T-cell (primary cell): ENCODE measurements at regions not wholly inside any gene's neighbourhood (a gene's known extent, or its start where the extent isn't known, plus 50 kb on each side); places are given as distances from the start of the nearest gene placed in this dataset.

Experiments used
- ATAC-seq, 4 experiments: fragments of 200-7000 bp in 3 of 4; fragments of 150-1000 bp in 1 of 4; cut with Tn5 transposase; replicated peaks in 1 of 4; 1 replicate in 3 of 4; 2 replicates in 1 of 4; pipeline ENCODE4 v1.10.0; 2021; ENCODE audit warnings: moderate library complexity in 3 of 4, mild to moderate bottlenecking in 2 of 4, moderate number of reproducible peaks in 1 of 4
- CTCF ChIA-PET, 2 donors: fragments of 300-600 bp; sonication (Branson Sonifier 250); formaldehyde crosslinking; loops; one replicate each; lab custom pipeline; 2022; ENCODE audit warnings: antibody characterized with exemption in 2 of 2; lab: Charles Lee
- POLR2A ChIA-PET, 2 donors: fragments of 300-600 bp; sonication (Branson Sonifier 250); formaldehyde crosslinking; loops; one replicate each; lab custom pipeline; 2022; ENCODE audit warnings: antibody characterized with exemption in 2 of 2; lab: Charles Lee
- DNase-seq, 35 experiments: peaks; one replicate each; pipeline versions ENCODE4 v3.0.0 to v3.0.0-alpha.2; 2013 to 2023
- H3K27ac ChIP-seq: one replicate; pipeline ENCODE4 v1.5.1; 2013; ENCODE audit warnings: low read length
- H3K27me3 ChIP-seq, 2 experiments: replicated peaks in 1 of 2; 1 replicate in 1 of 2; 2 replicates in 1 of 2; pipeline versions ENCODE4 v1.6.1 to v1.7.0; 2013; ENCODE audit warnings: low read length in 1 of 2, mixed read lengths in 1 of 2; ENCODE audit not compliant: control insufficient read depth in 2 of 2, insufficient read depth in 2 of 2; ENCODE audit errors: extremely low read depth in 1 of 2
- H3K36me3 ChIP-seq, 2 donors: 1 replicate in 1 of 2; 2 replicates in 1 of 2; pipeline versions ENCODE4 v1.6.1 to v1.7.0; 2013; ENCODE audit warnings: low read length in 1 of 2; ENCODE audit not compliant: control insufficient read depth in 2 of 2, insufficient read depth in 1 of 2; ENCODE audit errors: extremely low read depth in 1 of 2
- H3K4me1 ChIP-seq, 2 experiments: 1 replicate in 1 of 2; 2 replicates in 1 of 2; pipeline versions ENCODE4 v1.6.1 to v1.7.0; 2013; ENCODE audit warnings: low read length in 2 of 2, mixed read lengths in 1 of 2; ENCODE audit not compliant: insufficient read depth in 2 of 2, control insufficient read depth in 1 of 2; ENCODE audit errors: extremely low read depth in 1 of 2
- H3K4me3 ChIP-seq, 2 donors: 1 replicate in 1 of 2; 2 replicates in 1 of 2; pipeline versions ENCODE4 v1.5.1 to v1.7.0; 2013; ENCODE audit warnings: mild to moderate bottlenecking in 2 of 2, low read length in 1 of 2, moderate library complexity in 1 of 2; ENCODE audit not compliant: control insufficient read depth in 1 of 2; ENCODE audit errors: extremely low read depth in 1 of 2
- H3K9me3 ChIP-seq: 2 replicates; pipeline ENCODE4 v1.7.0; 2013
- H3K27ac Mint-ChIP-seq, 2 donors: one replicate each; pipeline ENCODE4 v1.8.0; 2020 to 2021; ENCODE audit warnings: mild to moderate bottlenecking in 2 of 2, mixed read lengths in 2 of 2
- H3K27me3 Mint-ChIP-seq, 2 donors: one replicate each; pipeline ENCODE4 v1.8.0; 2021 to 2022; ENCODE audit warnings: mixed read lengths in 2 of 2
- H3K36me3 Mint-ChIP-seq: one replicate; pipeline ENCODE4 v1.8.0; 2021; ENCODE audit warnings: mixed read lengths
- H3K4me1 Mint-ChIP-seq, 3 donors: one replicate each; pipeline ENCODE4 v1.8.0; 2020 to 2022; ENCODE audit warnings: mixed read lengths in 3 of 3, mild to moderate bottlenecking in 1 of 3
- H3K4me3 Mint-ChIP-seq, 3 donors: one replicate each; pipeline ENCODE4 v1.8.0; 2020 to 2022; ENCODE audit warnings: mild to moderate bottlenecking in 3 of 3, mixed read lengths in 3 of 3, moderate library complexity in 3 of 3
- H3K9me3 Mint-ChIP-seq, 3 donors: one replicate each; pipeline ENCODE4 v1.8.0; 2020 to 2022; ENCODE audit warnings: mixed read lengths in 3 of 3
- WGBS: methylation state at CpG from one replicate; pipeline ENCODE4 v1.1.5; 2013; ENCODE audit warnings: missing lambda C conversion rate; ENCODE audit not compliant: insufficient coverage; 5-methylcytosine and 5-hydroxymethylcytosine counted together

- POLR2A ChIA-PET, result no interaction called here
- no peak overlapping the region for H3K27ac ChIP-seq
- no peaks in the 10 kb centered on the region for H3K9me3 ChIP-seq
- no peaks in the 10 kb centered on the region for H3K36me3 ChIP-seq
- H3K27me3 ChIP-seq, result peaks cover 0 to 21% of the 10 kb centered on the region in 2 experiments
- peaks cover 0 to 2% (median 1%) of the 10 kb centered on the region in 3 donors for H3K4me1 Mint-ChIP-seq
- CTCF ChIA-PET, result no interaction called here
- no peak for DNase-seq
- H3K4me3 Mint-ChIP-seq, result no peak overlapping the region
- no peak overlapping the region for H3K4me3 ChIP-seq
- ATAC-seq, result no peak
- no peak overlapping the region for H3K27ac Mint-ChIP-seq
- no peaks in the 10 kb centered on the region for H3K36me3 Mint-ChIP-seq
- no CpG with 5 or more reads among the region's 3 CpGs for WGBS
- H3K9me3 Mint-ChIP-seq, result no peaks in the 10 kb centered on the region
- H3K4me1 ChIP-seq, result peaks cover 0 to 8% of the 10 kb centered on the region in 2 experiments
- H3K27me3 Mint-ChIP-seq, result peaks cover 0 to 5% of the 10 kb centered on the region in 2 donors
Measured at GRCh38 chr7:101687791-101688182, 58.7 kb upstream of the MYL10 start.

- no peaks in the 10 kb centered on the region for H3K9me3 ChIP-seq
- H3K36me3 ChIP-seq, result no peaks in the 10 kb centered on the region
- ChIA-PET POLR2A (no interaction called here), CTCF (no interaction called here)
- peaks cover 0 to 8% of the 10 kb centered on the region in 2 experiments for H3K4me1 ChIP-seq
- Mint-ChIP-seq H3K27ac (no peak overlapping the region), H3K9me3 (no peaks in the 10 kb centered on the region), H3K36me3 (no peaks in the 10 kb centered on the region), H3K4me3 (no peak overlapping the region), H3K4me1 (peaks cover 0 to 2% (median 1%) of the 10 kb centered on the region in 3 donors), H3K27me3 (peaks cover 0 to 5% of the 10 kb centered on the region in 2 donors)
- ATAC-seq (peak; percentile 81 to 95 (median 88)), DNase-seq (peak; percentile 13 to 85 (median 72))
- WGBS, result 9% methylated on average over 40 of the region's 43 CpGs
- H3K4me3 ChIP-seq, result no peak overlapping the region
- H3K27me3 ChIP-seq, result peaks cover 0 to 19% of the 10 kb centered on the region in 2 experiments
- H3K27ac ChIP-seq, result no peak overlapping the region
Measured at GRCh38 chr7:101688183-101688831, 59.2 kb upstream of the MYL10 start.

GRCh38 chr7:101688995-101689907, 60.2 kb upstream of the MYL10 start:
- 75% methylated on average over 9 of the region's 15 CpGs for WGBS
- CTCF ChIA-PET, result no interaction called here
- Histone ChIP-seq H3K4me1 (peaks cover 0 to 8% of the 10 kb centered on the region in 2 experiments), H3K36me3 (no peaks in the 10 kb centered on the region), H3K9me3 (no peaks in the 10 kb centered on the region), H3K4me3 (no peak overlapping the region), H3K27me3 (peaks cover 0 to 23% of the 10 kb centered on the region in 2 experiments), H3K27ac (no peak overlapping the region)
- no peak for DNase-seq
- no peak overlapping the region for H3K4me3 Mint-ChIP-seq
- no peak for ATAC-seq
- H3K4me1 Mint-ChIP-seq, result peaks cover 0 to 2% (median 1%) of the 10 kb centered on the region in 3 donors
- H3K27ac Mint-ChIP-seq, result no peak overlapping the region
- POLR2A ChIA-PET, result interaction anchor here in 1 of 2 donors (0.6 kb wide), 1 partner anchor 46 kb away, joined by 3 read pairs; no protein-coding TSS in a partner anchor
- peaks cover 0 to 9% of the 10 kb centered on the region in 2 donors for H3K27me3 Mint-ChIP-seq
- H3K9me3 Mint-ChIP-seq, result no peaks in the 10 kb centered on the region
- H3K36me3 Mint-ChIP-seq, result no peaks in the 10 kb centered on the region

- Histone ChIP-seq H3K36me3 (no peaks in the 10 kb centered on the region), H3K4me1 (peaks cover 0 to 8% of the 10 kb centered on the region in 2 experiments), H3K4me3 (no peak overlapping the region), H3K27me3 (peaks cover 0 to 26% of the 10 kb centered on the region in 2 experiments), H3K9me3 (no peaks in the 10 kb centered on the region), H3K27ac (no peak overlapping the region)
- Mint-ChIP-seq H3K4me3 (no peak overlapping the region), H3K27me3 (peaks cover 0 to 9% of the 10 kb centered on the region in 2 donors), H3K9me3 (no peaks in the 10 kb centered on the region), H3K4me1 (peaks cover 0 to 2% (median 1%) of the 10 kb centered on the region in 3 donors), H3K36me3 (no peaks in the 10 kb centered on the region), H3K27ac (no peak overlapping the region)
- POLR2A ChIA-PET, result no interaction called here
- CTCF ChIA-PET, result no interaction called here
- WGBS, result 89% methylated on average over 5 of the region's 6 CpGs
- ATAC-seq, result no peak
- no peak for DNase-seq
Measured at GRCh38 chr7:101690061-101690460, 61.0 kb upstream of the MYL10 start.

- no peak for ATAC-seq
- 36% methylated on average over 10 of the region's 12 CpGs for WGBS
- Mint-ChIP-seq H3K9me3 (no peaks in the 10 kb centered on the region), H3K4me1 (peaks cover 0 to 2% (median 1%) of the 10 kb centered on the region in 3 donors), H3K27ac (no peak overlapping the region), H3K4me3 (no peak overlapping the region), H3K36me3 (no peaks in the 10 kb centered on the region), H3K27me3 (peaks cover 0 to 9% of the 10 kb centered on the region in 2 donors)
- H3K4me1 ChIP-seq, result peaks cover 0 to 8% of the 10 kb centered on the region in 2 experiments
- H3K27ac ChIP-seq, result no peak overlapping the region
- no peaks in the 10 kb centered on the region for H3K36me3 ChIP-seq
- H3K9me3 ChIP-seq, result no peaks in the 10 kb centered on the region
- no peak overlapping the region for H3K4me3 ChIP-seq
- ChIA-PET CTCF (no interaction called here), POLR2A (no interaction called here)
- H3K27me3 ChIP-seq, result peaks cover 0 to 30% of the 10 kb centered on the region in 2 experiments
- DNase-seq, result no peak
Measured at GRCh38 chr7:101691822-101692384, 62.8 kb upstream of the MYL10 start.

- 76% methylated on average over 11 of the region's 14 CpGs for WGBS
Measured at GRCh38 chr7:101693498-101694091, 64.5 kb upstream of the MYL10 start.

More at GRCh38 chr7:101693498-101694091, 64.5 kb upstream of the MYL10 start:
- Mint-ChIP-seq H3K36me3 (no peaks in the 10 kb centered on the region), H3K27me3 (peaks cover 0 to 10% of the 10 kb centered on the region in 2 donors), H3K4me1 (peaks cover 0 to 2% (median 1%) of the 10 kb centered on the region in 3 donors), H3K27ac (no peak overlapping the region), H3K9me3 (no peaks in the 10 kb centered on the region), H3K4me3 (no peak overlapping the region)
- no peak for DNase-seq
- no peak overlapping the region for H3K4me3 ChIP-seq
- peaks cover 0 to 28% of the 10 kb centered on the region in 2 experiments for H3K27me3 ChIP-seq
- ChIA-PET POLR2A (interaction anchor here in 1 of 2 donors (0.5 to 0.6 kb wide), 2 partner anchors 522 to 677 kb away, joined by 3 to 8 read pairs; no protein-coding TSS in a partner anchor), CTCF (interaction anchor here in 1 of 2 donors (0.6 kb wide), 1 partner anchor 119 kb away, joined by 3 read pairs; no protein-coding TSS in a partner anchor)
- no peaks in the 10 kb centered on the region for H3K9me3 ChIP-seq
- H3K4me1 ChIP-seq, result peaks cover 0 to 1% of the 10 kb centered on the region in 2 experiments
- no peak for ATAC-seq
- H3K36me3 ChIP-seq, result no peaks in the 10 kb centered on the region
- H3K27ac ChIP-seq, result no peak overlapping the region
